ENCODE measurements at regions not wholly inside any gene's neighbourhood (a gene's known extent, or its start where the extent isn't known, plus 50 kb on each side); places are given as distances from the start of the nearest gene placed in this dataset.
"Not testable (repeated sequence)": the region's sequence is repeated elsewhere in the genome, so short reads cannot be mapped to it uniquely, and the experiment has no call there.

DNA sequence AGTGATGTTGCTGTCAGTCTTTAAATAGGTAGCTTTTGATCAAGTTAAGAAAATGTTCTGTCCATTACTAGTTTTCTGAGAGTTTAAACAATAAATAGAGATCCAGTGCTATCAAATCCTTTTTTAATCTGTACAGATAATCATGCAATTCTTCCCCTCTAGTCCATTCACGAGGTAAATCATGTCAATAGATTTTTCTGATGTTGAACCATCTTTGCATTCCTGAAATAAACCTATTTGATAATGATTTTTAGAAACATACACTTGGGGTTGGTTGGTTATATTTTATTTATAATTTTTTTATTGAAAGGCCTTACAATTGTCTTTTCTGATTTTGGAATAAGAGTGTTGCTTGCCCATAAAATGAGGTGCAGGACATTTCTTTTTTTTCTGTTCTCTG lies 95.0 kb downstream of the FAM53A start:
- no peak for DNase-seq
- Histone ChIP-seq H2AFZ (ENCODE audit: low read length) (no peak overlapping the region), H3K79me2 (ENCODE audit: low read length) (no peaks in the 10 kb centered on the region), H3K9me2 (replicated peaks; ENCODE audit: insufficient read depth, low read length) (no peaks in the 10 kb centered on the region), H3K4me1 (ENCODE audit: low read length) (no peaks in the 10 kb centered on the region), H3K4me2 (ENCODE audit: low read depth, low read length, poor library complexity, severe bottlenecking) (no peak overlapping the region), H3K9me3 (ENCODE audit: low read length) (peaks cover 11% of the 10 kb centered on the region; the same call in 1 of the 2 replicates), H3K4me3 (ENCODE audit: low read length) (no peak overlapping the region), H3K9ac (ENCODE audit: low read length) (no peak overlapping the region), H3K36me3 (ENCODE audit: insufficient read depth, low read length) (no peaks in the 10 kb centered on the region), H3K27me3 (ENCODE audit: low read length) (no peaks in the 10 kb centered on the region; the same call in 1 of the 2 replicates), H3K27ac (ENCODE audit: low read length) (no peak overlapping the region), H4K20me1 (ENCODE audit: insufficient read depth, low read depth, low read length) (no peaks in the 10 kb centered on the region)

DNA sequence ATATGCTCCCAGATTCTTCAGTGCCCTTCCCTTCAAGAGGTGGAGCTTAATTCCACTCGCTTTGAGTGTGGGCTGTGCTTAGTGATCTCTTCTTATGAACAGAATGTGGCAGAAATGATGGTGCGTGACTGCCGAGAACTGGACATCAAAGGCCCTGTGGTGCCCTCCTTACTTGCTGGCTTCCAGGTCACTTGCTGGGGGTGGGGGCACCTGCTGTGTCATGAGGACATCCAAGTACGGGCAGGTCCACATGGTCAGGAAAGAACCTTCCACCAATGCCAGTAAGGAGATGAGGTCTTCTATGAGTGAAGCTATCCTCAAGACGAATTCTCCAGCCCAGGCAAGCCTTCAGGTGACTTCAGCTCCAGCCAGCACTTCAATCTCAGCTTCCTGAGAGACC lies 95.8 kb downstream of the FAM53A start:
- no peaks in the 10 kb centered on the region; the same call in 1 of the 2 replicates for H3K27me3 ChIP-seq (ENCODE audit: low read length)
- no peak overlapping the region for H3K4me2 ChIP-seq (ENCODE audit: low read depth, low read length, poor library complexity, severe bottlenecking)
- no peaks in the 10 kb centered on the region for H4K20me1 ChIP-seq (ENCODE audit: insufficient read depth, low read depth, low read length)
- H3K36me3 ChIP-seq (ENCODE audit: insufficient read depth, low read length) = no peaks in the 10 kb centered on the region
- no peaks in the 10 kb centered on the region for H3K79me2 ChIP-seq (ENCODE audit: low read length)
- H3K27ac ChIP-seq (ENCODE audit: low read length) = no peak overlapping the region
- peaks cover 7% of the 10 kb centered on the region for H3K4me1 ChIP-seq (ENCODE audit: low read length)
- no peak for DNase-seq
- H3K9me3 ChIP-seq (ENCODE audit: low read length) = peaks cover 11% of the 10 kb centered on the region; the same call in 1 of the 2 replicates
- H3K9ac ChIP-seq (ENCODE audit: low read length) = no peak overlapping the region
- H3K9me2 ChIP-seq (replicated peaks; ENCODE audit: insufficient read depth, low read length) = no peaks in the 10 kb centered on the region
- H2AFZ ChIP-seq (ENCODE audit: low read length) = no peak overlapping the region
- H3K4me3 ChIP-seq (ENCODE audit: low read length) = no peak overlapping the region

DNA sequence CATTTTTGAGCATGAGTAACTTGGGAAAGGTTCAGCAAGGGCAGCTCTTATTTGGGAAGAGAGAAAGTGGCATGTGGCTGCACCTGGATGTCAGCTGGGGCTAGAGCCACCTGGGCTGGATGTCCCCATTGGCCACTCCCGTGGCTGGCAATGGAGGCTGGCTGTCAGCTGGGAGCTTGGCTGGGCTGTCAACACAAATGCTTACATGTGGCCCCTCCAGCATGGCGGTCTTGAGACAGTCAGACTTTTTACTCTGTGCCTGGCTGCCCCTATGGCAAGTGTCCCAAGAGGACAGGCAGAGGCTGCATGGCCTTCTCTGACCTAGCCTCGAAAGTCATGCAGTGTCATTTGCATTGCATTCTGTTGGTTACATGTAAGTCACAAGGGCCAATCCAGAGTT lies 99.6 kb downstream of the FAM53A start:
- Histone ChIP-seq H2AFZ (ENCODE audit: low read length) (no peak overlapping the region), H3K36me3 (ENCODE audit: insufficient read depth, low read length) (no peaks in the 10 kb centered on the region), H3K4me2 (ENCODE audit: low read depth, low read length, poor library complexity, severe bottlenecking) (no peak overlapping the region)

DNA sequence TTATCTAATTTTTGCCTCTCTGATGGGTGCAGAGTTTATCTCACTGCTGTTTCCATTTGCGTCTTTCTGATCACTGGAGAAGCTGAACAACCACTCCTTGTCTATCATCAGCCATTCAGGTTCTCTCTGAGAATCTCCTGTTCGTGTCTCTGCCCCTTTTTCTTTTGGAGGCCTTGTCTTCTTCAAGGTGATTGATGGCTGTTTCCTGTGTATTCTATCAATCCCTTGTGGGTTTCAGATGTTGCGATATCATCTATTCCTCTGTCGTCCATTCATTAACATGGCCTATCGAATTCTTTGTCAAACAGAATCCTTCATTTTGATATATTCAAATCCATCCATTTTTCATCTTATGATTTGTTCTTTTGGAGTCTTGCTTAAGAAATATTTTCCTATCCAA lies 100.3 kb downstream of the FAM53A start:
- no peak for DNase-seq

More for the DNA sequence above, 99.6 kb downstream of the FAM53A start:
- Histone ChIP-seq H3K27me3 (ENCODE audit: low read length) (no peaks in the 10 kb centered on the region), H3K4me3 (ENCODE audit: low read length) (no peak overlapping the region), H3K9ac (ENCODE audit: low read length) (no peak overlapping the region), H3K27ac (ENCODE audit: low read length) (no peak overlapping the region), H3K9me3 (ENCODE audit: low read length) (peaks cover 6% of the 10 kb centered on the region; the same call in 1 of the 2 replicates), H4K20me1 (ENCODE audit: insufficient read depth, low read depth, low read length) (no peaks in the 10 kb centered on the region), H3K9me2 (replicated peaks; ENCODE audit: insufficient read depth, low read length) (no peaks in the 10 kb centered on the region), H3K4me1 (ENCODE audit: low read length) (peaks cover 20% of the 10 kb centered on the region), H3K79me2 (ENCODE audit: low read length) (no peaks in the 10 kb centered on the region)
- DNase-seq = no peak

DNA sequence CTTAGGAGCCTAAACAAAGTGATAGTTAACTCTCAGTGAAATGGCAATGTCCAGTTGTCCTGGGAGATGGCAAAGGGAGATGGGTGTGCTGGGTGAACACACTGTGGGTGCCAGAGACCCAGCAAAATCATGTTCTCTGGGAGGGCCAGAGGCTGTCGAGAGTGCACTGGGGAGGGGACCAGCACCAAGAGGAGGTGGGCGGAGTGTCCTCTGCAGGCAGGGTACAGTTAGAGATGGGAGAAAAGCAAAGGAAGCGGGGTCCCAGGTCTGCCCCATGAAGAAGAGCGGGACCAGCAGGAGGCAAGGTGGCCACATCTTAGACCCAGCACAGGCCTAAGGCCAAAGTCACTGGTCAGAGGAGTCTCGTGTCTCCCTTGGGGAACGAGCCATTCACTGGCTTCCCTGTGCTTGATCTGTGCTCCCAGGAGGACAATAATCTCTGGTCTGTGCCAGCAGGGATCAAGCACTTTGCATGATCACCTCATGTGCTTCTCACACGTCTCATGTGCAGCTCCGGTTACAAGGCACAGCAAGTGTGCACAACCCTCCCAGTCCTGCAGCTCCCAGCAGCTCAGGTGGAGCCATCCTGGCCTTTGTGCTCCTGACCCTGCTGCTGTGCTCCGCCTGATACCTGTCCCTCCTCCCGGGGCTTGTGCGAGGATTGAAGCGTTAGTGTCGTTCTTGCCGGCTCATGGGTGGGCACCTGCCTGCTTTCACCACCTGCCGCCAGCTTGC lies 100.9 kb downstream of the FAM53A start:
- Histone ChIP-seq H3K4me1 (ENCODE audit: low read length) (peaks cover 23% of the 10 kb centered on the region), H2AFZ (ENCODE audit: low read length) (no peak overlapping the region), H3K79me2 (ENCODE audit: low read length) (no peaks in the 10 kb centered on the region), H3K4me2 (ENCODE audit: low read depth, low read length, poor library complexity, severe bottlenecking) (no peak overlapping the region), H3K9me3 (ENCODE audit: low read length) (no peaks in the 10 kb centered on the region), H3K9ac (ENCODE audit: low read length) (no peak overlapping the region), H3K36me3 (ENCODE audit: insufficient read depth, low read length) (no peaks in the 10 kb centered on the region), H3K9me2 (replicated peaks; ENCODE audit: insufficient read depth, low read length) (no peaks in the 10 kb centered on the region), H3K27ac (ENCODE audit: low read length) (no peak overlapping the region), H3K27me3 (ENCODE audit: low read length) (no peaks in the 10 kb centered on the region), H4K20me1 (ENCODE audit: insufficient read depth, low read depth, low read length) (no peaks in the 10 kb centered on the region), H3K4me3 (ENCODE audit: low read length) (no peak overlapping the region)
- no peak for DNase-seq

More for the DNA sequence above, 100.3 kb downstream of the FAM53A start:
- Histone ChIP-seq H3K9ac (ENCODE audit: low read length) (no peak overlapping the region), H3K36me3 (ENCODE audit: insufficient read depth, low read length) (no peaks in the 10 kb centered on the region), H2AFZ (ENCODE audit: low read length) (no peak overlapping the region), H3K27ac (ENCODE audit: low read length) (no peak overlapping the region), H3K4me3 (ENCODE audit: low read length) (no peak overlapping the region), H3K79me2 (ENCODE audit: low read length) (no peaks in the 10 kb centered on the region), H3K4me1 (ENCODE audit: low read length) (peaks cover 23% of the 10 kb centered on the region), H3K27me3 (ENCODE audit: low read length) (no peaks in the 10 kb centered on the region), H3K9me2 (replicated peaks; ENCODE audit: insufficient read depth, low read length) (no peaks in the 10 kb centered on the region), H3K4me2 (ENCODE audit: low read depth, low read length, poor library complexity, severe bottlenecking) (no peak overlapping the region), H4K20me1 (ENCODE audit: insufficient read depth, low read depth, low read length) (no peaks in the 10 kb centered on the region), H3K9me3 (ENCODE audit: low read length) (0 out of 2 replicates have a peak, but pooled peaks cover 1% of the 10 kb centered on the region)

DNA sequence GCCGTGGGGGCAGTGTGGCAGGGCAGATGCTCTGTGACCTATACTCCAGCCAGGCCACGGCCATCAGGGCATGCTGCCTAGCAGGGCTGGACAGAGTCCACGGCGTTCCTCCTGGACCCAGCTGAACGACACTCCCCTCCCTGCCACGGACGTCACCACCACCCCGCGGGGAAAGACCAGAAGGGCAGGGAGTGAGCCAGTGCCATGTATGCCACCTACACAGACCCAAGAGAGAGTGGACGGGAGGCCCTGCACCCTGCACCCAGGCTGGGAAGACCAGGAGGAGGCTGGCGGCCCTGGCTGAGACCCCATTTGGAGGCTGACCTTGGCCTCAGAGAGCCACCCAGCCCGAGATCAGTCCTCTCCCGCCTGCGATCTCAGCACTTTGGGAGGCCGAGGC lies 101.9 kb downstream of the FAM53A start:
- Histone ChIP-seq H4K20me1 (ENCODE audit: insufficient read depth, low read depth, low read length) (no peaks in the 10 kb centered on the region), H3K4me2 (ENCODE audit: low read depth, low read length, poor library complexity, severe bottlenecking) (no peak overlapping the region), H3K36me3 (ENCODE audit: insufficient read depth, low read length) (no peaks in the 10 kb centered on the region), H3K27me3 (ENCODE audit: low read length) (no peaks in the 10 kb centered on the region), H3K9me2 (replicated peaks; ENCODE audit: insufficient read depth, low read length) (no peaks in the 10 kb centered on the region), H3K79me2 (ENCODE audit: low read length) (no peaks in the 10 kb centered on the region), H3K4me1 (ENCODE audit: low read length) (peaks cover 23% of the 10 kb centered on the region), H3K9me3 (ENCODE audit: low read length) (no peaks in the 10 kb centered on the region), H3K27ac (ENCODE audit: low read length) (no peak overlapping the region), H3K9ac (ENCODE audit: low read length) (no peak overlapping the region), H2AFZ (ENCODE audit: low read length) (no peak overlapping the region), H3K4me3 (ENCODE audit: low read length) (no peak overlapping the region)
- DNase-seq = no peak

DNA sequence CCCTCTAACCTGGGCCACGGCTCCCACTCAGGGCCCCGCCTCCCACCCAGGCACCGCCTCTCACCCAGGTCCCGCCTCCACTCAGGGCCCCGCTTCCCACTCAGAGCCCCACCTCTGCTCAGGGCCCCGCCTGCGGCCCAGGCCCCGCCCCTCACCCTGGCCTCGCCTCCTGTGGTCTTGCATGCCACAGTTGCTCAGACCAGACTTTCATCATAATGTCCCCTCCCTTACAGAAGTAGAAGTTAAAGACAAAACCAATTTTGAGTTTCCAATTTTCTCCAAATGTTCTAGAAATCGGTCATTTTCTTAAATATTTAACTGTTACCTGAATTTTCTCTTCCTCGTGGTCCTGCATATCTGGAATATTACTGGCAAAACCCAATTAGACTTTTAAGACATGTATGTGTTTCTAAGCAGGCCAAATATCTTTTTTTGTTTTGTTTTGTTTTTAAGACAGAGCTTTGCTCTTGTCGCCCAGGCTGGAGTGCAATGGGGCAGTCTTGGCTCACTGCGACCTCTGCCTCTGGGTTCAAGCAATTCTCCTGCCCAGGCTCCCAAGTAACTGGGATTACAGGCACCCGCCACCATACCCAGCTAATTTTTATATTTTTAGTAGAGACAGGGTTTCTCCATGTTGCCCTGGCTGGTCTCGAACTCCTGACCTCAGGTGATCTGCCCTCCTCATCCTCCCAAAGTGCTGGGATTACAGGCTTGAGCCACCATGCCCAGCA lies 102.8 kb downstream of the FAM53A start:
- H4K20me1 ChIP-seq (ENCODE audit: insufficient read depth, low read depth, low read length); H3K27ac ChIP-seq (ENCODE audit: low read length); H3K27me3 ChIP-seq (ENCODE audit: low read length); H3K79me2 ChIP-seq (ENCODE audit: low read length); H3K36me3 ChIP-seq (ENCODE audit: insufficient read depth, low read length); H2AFZ ChIP-seq (ENCODE audit: low read length); H3K4me3 ChIP-seq (ENCODE audit: low read length); H3K9me2 ChIP-seq (replicated peaks; ENCODE audit: insufficient read depth, low read length); H3K9ac ChIP-seq (ENCODE audit: low read length); H3K4me2 ChIP-seq (ENCODE audit: low read depth, low read length, poor library complexity, severe bottlenecking); H3K9me3 ChIP-seq (ENCODE audit: low read length): not testable (repeated sequence)
- DNase-seq = peak; percentile 88
- H3K4me1 ChIP-seq (ENCODE audit: low read length) = peaks cover 23% of the 10 kb centered on the region

DNA sequence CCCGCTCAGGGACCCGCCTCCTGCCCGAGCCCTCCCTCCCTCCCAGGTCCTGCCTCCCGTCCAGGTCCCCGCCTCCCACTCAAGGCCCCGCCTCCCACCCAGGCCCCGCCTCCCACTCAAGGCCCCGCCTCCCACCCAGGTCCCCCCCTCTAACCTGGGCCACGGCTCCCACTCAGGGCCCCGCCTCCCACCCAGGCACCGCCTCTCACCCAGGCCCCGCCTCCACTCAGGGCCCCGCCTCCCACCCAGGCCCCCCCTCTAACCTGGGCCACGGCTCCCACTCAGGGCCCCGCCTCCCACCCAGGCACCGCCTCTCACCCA lies 103.5 kb downstream of the FAM53A start:
- H3K9me3 ChIP-seq (ENCODE audit: low read length); H3K27me3 ChIP-seq (ENCODE audit: low read length); H3K4me2 ChIP-seq (ENCODE audit: low read depth, low read length, poor library complexity, severe bottlenecking); H3K79me2 ChIP-seq (ENCODE audit: low read length); DNase-seq; H3K36me3 ChIP-seq (ENCODE audit: insufficient read depth, low read length); H3K27ac ChIP-seq (ENCODE audit: low read length); H3K4me3 ChIP-seq (ENCODE audit: low read length); H3K9me2 ChIP-seq (replicated peaks; ENCODE audit: insufficient read depth, low read length); H3K9ac ChIP-seq (ENCODE audit: low read length); H4K20me1 ChIP-seq (ENCODE audit: insufficient read depth, low read depth, low read length); H2AFZ ChIP-seq (ENCODE audit: low read length): not testable (repeated sequence)
- H3K4me1 ChIP-seq (ENCODE audit: low read length) = peaks cover 23% of the 10 kb centered on the region

Measured in Karpas-422 (cell line).